Posterior cingulate gyrus (tissue), 11 donors: ENCODE measurements at regions not wholly inside any gene's neighbourhood (a gene's known extent, or its start where the extent isn't known, plus 50 kb on each side); places are given as distances from the start of the nearest gene placed in this dataset.
A peak's percentile ranks its signal among the peaks of the same experiment; 100 is the strongest.
"Not testable (repeated sequence)": the region's sequence is repeated elsewhere in the genome, so short reads cannot be mapped to it uniquely, and the experiment has no call there.

Experiments
- DNase-seq, 10 donors: peaks; one replicate each; pipeline versions ENCODE4 v3.0.0 to v3.0.0-alpha.2; 2020 to 2021; ENCODE audit warnings: mixed read lengths in 3 of 10
- intact Hi-C: fragments of 100-400 bp; cut with DNase I; formaldehyde crosslinking; loops from one replicate; pipeline ENCODE4 v1.15.1; 2023

- DNase-seq, result no peak
- intact Hi-C loops, result no loop called here
These were observed 615.9 kb upstream of the MIS18BP1 start for GRCh38 chr14:45868863-45869262.

GRCh38 chr14:45868377-45868776 lies 615.4 kb upstream of the MIS18BP1 start:
- intact Hi-C loops, result no loop called here
- DNase-seq, result no peak

GRCh38 chr14:45867046-45867894 lies 614.3 kb upstream of the MIS18BP1 start:
- intact Hi-C loops, result no loop called here
- DNase-seq, result no peak

DNA sequence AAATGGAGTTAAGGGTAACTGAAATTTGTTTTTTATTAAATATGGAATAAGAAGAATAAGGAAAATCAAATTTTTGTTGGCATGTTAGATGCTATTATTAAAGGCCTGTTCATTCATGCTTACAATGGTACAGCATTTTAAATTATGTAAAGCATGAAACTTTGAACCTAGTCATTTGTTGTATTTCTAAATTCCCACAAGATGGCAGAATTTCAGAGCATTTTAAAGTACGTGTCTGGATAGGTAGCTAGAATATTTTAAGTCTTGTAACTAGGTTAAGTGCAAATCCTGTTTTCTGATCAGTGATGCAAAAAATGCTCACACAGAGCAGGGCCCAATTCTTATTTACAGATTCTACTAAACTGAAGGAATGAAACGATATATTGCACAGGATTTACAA lies 585.6 kb upstream of the MIS18BP1 start:
- no peak for DNase-seq
- intact Hi-C loops, result no loop called here

GRCh38 chr14:45819107-45819506 lies 566.1 kb upstream of the MIS18BP1 start:
- intact Hi-C loops, result no loop called here
- DNase-seq, result no peak

DNA sequence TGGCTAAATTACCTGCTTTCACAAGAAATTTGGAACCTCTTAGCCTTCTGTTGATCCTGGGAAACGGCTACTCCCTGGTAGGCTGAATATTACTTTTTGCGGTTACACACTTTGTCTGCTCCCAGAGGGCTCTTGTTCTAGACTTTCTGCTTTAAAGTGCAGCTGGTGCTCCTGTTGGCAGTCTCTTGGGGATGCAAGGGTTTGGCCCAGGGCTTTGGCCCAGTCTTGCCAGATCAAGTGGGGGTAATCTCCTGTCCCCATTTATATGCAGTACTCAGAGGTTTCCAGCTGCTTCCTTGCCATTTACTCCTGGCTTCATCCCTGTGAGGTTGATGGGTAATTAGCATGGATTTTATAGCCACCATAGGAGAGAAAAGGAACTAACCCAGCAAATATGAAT lies 558.2 kb upstream of the MIS18BP1 start:
- intact Hi-C loops, result no loop called here
- no peak for DNase-seq

DNA sequence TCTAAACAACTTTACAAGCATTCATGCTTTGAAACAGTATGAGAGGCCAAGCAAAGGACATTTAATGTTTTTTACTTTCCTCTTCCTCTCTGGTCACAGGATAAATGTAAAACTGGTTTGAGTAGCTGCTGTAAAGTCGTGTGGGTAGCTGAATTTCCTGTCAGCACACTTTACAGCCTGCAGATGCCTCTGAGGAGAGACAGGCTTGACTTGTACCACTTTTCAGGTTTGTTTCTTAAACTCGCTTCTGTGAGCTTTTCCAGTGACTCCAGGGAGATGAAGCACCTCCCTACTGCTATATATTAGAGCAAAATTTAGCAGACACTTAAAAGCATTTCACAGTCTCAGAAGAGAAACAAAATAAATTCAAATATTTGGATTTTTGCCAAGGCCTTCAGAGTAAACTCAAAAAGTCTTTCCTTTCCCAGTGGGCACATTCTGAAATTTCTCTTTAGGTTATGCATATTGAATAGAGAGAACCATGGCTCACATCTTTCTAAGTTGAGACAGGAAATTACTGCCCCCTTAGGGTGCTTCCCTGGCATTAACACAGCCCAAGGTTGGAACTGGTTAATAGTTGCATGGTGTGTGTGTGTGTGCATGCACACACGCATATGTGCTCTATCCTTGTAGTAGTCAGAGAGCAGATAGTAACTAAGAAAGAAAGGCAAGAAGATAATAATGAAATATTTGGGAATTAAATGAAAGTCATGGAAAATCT lies 557.3 kb upstream of the MIS18BP1 start:
- intact Hi-C loops, result no loop called here
- no peak for DNase-seq

- intact Hi-C loops, result no loop called here
- DNase-seq, result no peak
These were observed 554.3 kb upstream of the MIS18BP1 start for GRCh38 chr14:45807178-45807899.

DNA sequence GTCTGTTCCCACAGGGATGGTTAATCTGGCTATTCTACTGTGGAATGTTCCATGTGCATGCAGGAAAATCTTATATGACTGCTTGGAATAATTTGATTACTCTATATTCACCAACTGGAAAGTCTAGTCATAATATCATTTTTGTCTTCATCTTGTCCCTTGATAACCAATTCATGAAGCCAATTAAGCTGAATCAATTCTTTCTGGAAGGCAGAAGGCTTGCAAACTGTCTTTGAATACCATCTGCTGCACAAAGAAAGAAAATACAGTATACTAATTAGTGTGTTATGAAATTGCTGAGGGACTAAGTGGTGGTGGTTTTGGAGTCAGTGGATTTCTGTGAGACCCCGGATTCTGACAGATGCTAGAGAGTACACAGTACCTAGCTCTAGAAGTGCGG lies 546.5 kb upstream of the MIS18BP1 start:
- no peak for DNase-seq
- intact Hi-C loops, result no loop called here

- intact Hi-C loops, result no loop called here
- DNase-seq, result no peak
These were observed 545.7 kb upstream of the MIS18BP1 start for GRCh38 chr14:45798659-45799058.

DNA sequence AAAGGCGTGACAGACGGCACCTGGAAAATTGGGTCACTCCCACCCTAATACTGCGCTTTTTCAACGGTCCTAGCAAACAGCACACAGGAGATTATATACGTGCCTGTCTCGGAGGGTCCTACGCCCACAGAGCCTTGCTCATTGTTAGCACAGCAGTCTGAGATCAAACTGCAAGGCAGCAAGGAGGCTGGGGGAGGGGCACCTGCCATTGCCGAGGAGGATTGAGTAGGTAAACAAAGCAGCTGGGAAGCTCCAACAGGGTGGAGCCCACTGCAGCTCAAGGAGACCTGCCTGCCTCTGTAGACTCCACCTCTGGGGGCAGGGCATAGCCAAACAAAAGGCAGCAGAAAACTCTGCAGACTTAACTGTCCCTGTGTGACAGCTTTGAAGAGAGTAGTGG lies 543.0 kb upstream of the MIS18BP1 start:
- DNase-seq, result peak in 1 of 10 donors; percentile 53
- intact Hi-C loops, result not testable (repeated sequence)

GRCh38 chr14:45793081-45793480 lies 540.1 kb upstream of the MIS18BP1 start:
- intact Hi-C loops, result no loop called here
- DNase-seq, result no peak

GRCh38 chr14:45790293-45790692 lies 537.3 kb upstream of the MIS18BP1 start:
- intact Hi-C loops, result no loop called here
- DNase-seq, result no peak

- intact Hi-C loops, result no loop called here
- no peak for DNase-seq
These were observed 534.2 kb upstream of the MIS18BP1 start for GRCh38 chr14:45787167-45787566.

- intact Hi-C loops, result no loop called here
- no peak for DNase-seq
These were observed 533.3 kb upstream of the MIS18BP1 start for GRCh38 chr14:45786266-45786665.

GRCh38 chr14:45785240-45785639 lies 532.2 kb upstream of the MIS18BP1 start:
- DNase-seq, result no peak
- intact Hi-C loops, result no loop called here

GRCh38 chr14:45766247-45766646 lies 513.2 kb upstream of the MIS18BP1 start:
- DNase-seq, result no peak
- intact Hi-C loops, result no loop called here

DNA sequence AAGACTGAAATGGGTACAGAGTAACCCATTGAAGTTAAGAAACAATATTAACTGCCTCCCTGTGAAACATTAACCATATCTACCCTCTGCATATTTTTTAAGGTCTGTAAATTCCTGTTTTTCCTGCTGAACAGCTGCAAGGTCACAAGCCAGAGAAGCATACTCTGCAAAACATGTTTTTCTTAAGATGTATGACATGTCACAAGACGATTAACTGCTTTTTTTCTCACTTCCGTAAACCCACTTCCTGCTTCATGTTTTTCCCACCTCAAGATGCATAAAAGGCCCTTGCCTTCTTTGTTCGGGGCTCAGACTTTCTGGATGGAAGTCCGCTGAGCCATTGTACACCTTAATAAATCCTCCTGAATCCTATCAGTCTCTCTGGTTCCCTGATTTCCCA lies 504.7 kb upstream of the MIS18BP1 start:
- intact Hi-C loops, result no loop called here
- DNase-seq, result no peak

- DNase-seq, intact Hi-C loops: not testable (repeated sequence)
These were observed 503.4 kb upstream of the MIS18BP1 start for GRCh38 chr14:45756412-45756811.

DNA sequence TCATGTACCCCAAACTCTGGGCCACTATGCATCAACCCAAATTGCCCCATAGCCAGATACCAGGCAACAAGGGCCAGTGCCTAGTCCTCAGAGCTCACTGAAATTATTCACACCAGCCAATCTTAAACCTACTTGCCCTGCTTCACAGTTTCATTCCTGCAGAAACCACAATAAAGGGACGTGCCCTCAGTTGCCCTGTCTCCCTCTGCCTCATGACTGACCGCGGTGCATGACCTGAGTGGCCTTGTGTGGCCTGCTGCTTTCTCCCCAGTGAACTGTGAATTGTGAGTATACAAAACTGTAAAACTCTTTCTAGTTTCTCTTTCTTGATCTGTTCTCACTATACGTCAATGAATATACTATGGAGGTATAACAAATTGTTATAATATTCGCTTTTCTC lies 490.9 kb upstream of the MIS18BP1 start:
- intact Hi-C loops, result no loop called here
- no peak for DNase-seq

GRCh38 chr14:45742187-45742586 lies 489.2 kb upstream of the MIS18BP1 start:
- intact Hi-C loops, result no loop called here
- DNase-seq, result no peak
